ENCODE measurements at regions not wholly inside any gene's neighbourhood (a gene's known extent, or its start where the extent isn't known, plus 50 kb on each side); places are given as distances from the start of the nearest gene placed in this dataset.
"Not testable (repeated sequence)": the region's sequence is repeated elsewhere in the genome, so short reads cannot be mapped to it uniquely, and the experiment has no call there.

- not testable (repeated sequence) for TF ChIP-seq CTCF, POLR2A (IDR thresholded peaks at IDR 0.05)
Measured at GRCh38 chr9:135177562-135177961, 90.1 kb downstream of the OLFM1 start.

All from right lobe of liver (tissue), 4 donors.